ENCODE measurements at regions not wholly inside any gene's neighbourhood (a gene's known extent, or its start where the extent isn't known, plus 50 kb on each side); places are given as distances from the start of the nearest gene placed in this dataset.

DNA sequence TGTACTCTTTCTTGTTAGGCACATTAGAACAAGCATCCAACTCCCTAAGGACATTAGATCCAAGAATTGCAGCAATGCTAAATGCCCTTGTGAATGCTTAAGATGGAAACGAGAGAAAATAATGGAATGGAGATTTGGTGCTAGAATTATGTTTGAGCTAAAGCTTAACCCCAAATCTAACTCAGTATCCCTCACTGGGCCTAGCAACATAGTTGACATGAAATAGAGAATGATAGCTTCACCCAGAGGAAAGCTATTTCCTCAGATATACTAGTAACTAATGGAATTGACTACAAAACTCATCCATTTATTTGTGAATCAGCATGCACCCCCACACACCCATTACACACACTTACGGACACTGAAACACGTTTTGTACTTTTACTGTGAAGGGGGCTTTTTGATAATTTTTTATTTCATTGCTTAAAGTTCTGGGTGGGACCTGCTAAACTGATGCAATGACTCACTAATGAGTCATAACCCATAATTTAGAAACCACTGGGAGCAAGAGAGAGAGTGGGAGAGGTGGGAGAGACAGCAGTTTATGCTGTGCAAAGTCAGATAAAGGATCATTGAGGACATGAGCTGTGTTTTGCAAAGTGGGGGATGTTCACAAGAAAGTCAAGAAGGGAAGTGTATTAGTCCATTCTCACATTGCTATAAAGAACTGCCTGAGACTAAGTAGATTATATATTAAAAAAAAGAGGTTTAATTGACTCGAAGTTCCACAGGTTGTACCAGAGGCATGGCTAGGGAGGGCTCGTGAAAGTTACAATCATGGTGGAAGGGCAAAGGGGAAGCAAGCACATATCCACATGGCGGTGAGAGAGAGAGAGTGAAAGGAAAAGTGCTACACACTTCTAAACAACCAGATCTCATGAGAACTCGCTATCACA, 382.7 kb downstream of the SFMBT2 start:
- DNase-seq (ENCODE audit: low spot score), result no peak

DNA sequence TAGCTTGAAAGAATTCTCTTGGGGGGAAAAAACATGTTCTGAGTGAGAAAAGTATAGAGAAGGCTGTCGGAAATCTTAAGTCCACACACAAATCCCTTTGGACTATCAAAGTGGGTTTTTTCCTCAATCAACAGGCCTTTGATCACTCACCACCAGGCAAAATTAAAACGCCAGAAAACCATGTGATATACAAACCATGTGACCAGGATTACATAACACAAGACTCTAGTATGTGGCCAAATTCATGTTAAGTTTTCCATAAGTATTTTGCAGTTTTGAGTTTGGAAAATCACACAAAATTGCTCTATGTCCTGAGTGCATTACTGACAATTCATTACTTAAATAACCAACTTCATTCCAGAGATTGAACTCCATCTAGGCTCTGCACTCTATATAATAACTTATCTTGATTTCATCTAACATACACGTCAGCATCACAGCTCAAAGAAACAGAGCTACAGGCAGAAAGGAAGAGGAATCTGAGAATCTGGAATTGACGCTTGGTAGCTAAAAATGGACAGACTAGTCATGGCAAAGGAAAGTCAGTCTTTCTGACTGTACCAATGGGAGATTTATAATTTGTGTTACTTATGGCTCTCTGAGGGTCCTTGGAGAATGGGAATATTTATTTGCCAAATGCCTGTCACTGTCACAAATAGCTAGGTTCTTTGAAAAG, 383.5 kb downstream of the SFMBT2 start:
- no peak for DNase-seq (ENCODE audit: low spot score)

DNA sequence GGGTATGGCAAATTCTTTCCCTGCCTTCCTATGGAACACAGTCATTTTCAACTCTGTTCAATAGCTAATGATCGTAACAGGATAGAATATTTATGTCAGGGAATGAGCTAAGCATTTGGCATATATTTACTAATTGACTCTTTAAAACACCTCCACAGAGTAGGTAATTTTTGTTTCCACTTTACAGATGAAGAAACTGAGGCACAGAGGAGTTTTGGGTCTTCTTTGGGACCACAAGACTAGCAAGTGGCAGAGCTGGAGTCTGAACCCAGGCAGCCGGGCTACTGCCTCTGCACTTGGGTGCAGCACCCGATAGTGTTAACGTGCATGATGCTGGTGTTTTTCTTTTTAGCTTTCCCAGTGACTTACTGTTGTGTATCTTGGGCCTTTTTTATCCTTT, 384.0 kb downstream of the SFMBT2 start:
- no peak for DNase-seq (ENCODE audit: low spot score)

DNA sequence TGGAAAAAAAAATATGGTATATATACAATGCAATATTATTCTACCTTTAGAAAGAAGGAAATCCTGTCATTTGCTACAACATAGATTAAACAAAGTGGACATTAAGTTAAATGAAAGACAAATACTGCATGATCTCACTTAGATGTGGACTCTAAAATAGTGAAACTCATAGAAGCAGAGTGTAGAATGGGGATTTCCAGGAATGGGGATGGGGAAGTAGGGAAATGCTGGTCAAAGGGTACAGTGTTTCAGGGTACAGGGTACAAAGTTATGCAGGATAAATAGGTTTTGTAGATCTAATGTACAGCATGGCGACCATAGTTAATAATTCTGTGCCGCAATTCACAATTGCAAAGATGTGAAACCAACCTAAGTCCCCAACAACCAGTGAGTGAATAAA, 385.5 kb downstream of the SFMBT2 start:
- no peak for DNase-seq (ENCODE audit: low spot score)

DNA sequence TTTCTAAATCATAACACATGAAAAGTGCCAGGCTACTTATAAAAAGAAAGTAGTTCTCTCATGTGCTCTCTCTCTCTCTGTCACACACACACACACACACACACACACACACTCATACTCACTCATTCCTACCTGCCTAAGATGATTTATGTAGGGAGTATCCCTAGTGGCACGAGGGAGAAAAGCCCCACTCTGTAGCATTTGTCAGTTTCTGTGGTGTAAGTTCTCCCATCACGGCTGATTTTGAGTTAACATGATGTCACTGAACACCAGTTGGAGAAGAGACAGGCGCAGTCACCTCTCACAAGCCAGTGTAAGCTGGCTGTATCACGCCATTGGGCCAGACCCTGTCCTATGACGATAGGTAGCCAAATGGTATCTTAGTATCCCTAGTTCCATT, 395.4 kb downstream of the SFMBT2 start:
- DNase-seq (ENCODE audit: low spot score), result no peak

DNA sequence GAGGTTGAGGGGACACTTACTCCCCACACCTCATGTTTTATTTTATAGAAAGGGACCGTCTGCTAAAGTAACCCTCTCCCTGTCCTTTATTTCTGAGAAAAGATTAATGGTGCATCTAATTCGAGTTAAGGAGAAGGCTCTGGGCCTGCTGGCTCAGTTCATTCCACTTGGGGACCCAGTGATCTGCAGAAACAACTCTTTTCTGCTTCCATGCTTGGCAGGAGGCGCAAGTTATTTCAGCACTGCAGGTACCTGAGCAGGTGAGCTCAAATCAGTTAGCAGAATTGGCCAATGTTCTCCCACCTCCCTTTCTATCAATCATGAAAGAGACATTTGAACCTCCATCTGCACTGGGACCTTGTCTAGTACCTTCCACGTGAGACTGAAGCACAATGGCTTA, 396.1 kb downstream of the SFMBT2 start:
- no peak for DNase-seq (ENCODE audit: low spot score)

DNA sequence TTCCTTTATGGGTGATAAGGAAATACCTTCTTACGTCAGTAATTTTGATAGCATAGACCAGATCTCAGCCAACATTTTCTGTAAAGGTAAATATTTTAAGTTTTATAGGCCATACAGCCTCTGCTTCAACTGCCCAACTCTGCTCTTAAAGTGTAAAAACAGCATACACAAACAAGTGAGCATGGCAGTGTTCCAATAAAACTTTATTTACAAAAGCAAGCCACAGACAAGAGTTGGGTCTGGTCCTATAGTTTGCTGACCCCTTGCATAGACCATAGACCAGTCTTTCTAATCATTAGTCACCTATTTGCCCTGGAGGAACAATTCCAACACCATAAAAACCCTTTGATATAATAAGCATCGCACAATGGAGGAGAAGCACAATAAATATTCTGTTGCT, 398.8 kb downstream of the SFMBT2 start:
- DNase-seq (ENCODE audit: low spot score), result no peak

DNA sequence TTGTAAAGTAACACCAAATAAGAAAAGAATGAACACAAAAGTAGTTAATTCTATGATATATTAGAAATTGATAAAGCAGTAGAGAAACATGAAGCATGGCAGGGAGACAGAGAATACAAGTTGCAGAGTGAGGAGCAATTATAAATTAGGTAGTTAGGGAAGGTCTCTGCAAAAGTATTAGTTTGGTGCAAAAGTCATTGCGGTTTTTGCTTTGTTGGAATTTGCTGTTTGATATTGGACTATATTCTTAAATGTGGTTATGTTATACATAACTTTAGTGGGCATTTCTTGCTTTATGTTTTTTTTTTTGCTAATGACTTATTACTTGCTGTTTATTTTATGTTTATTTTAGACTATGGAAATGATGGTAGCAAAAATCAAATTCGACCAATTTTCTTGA, 402.2 kb downstream of the SFMBT2 start:
- DNase-seq (ENCODE audit: low spot score), result no peak

DNA sequence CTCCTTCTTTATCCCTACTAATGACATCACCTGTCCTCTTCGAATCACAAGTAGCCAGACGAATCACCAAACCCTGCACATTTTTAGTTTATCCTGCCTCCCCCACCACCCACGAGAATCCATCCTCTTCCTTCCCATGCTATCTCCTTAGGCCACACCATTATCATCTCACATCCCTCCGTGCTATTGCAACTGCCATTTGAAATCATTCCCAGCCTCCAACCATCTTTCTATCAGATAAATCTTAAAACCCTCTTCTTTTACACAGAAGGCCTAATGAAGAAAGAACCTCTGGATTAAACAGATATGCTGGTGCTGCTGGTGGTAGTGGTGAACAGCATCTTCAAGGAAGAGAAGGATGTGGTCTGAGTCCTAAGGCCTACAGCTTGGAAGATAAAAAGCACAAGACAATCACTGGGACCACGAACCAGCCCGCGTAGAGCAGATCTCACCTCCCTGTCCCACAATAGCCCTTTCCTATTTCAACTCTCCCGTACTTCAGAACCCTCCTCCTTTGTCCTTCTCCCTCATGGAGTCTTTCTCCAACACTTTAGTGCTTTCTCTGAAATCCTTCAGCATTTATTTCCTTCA, 403.1 kb downstream of the SFMBT2 start:
- no peak for DNase-seq (ENCODE audit: low spot score)

DNA sequence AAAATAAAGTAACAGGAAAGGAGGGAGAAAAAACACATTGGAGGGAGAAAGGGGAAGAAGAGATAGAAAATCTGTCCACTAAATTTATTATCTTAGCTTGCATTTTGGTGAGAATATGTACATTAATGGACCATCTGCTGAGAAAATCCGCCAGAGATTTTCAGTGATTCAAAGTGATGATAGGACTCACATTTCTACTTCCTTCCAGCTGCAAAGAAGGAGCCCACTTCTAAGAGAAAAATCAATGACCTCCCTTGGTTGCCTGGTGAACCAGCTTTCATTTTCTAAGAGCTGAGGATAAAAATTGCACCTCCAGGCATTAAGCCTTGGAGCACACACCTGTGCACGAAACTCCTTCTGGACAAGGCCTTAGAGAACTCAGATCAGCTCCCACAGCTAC, 404.3 kb downstream of the SFMBT2 start:
- no peak for DNase-seq (ENCODE audit: low spot score)

DNA sequence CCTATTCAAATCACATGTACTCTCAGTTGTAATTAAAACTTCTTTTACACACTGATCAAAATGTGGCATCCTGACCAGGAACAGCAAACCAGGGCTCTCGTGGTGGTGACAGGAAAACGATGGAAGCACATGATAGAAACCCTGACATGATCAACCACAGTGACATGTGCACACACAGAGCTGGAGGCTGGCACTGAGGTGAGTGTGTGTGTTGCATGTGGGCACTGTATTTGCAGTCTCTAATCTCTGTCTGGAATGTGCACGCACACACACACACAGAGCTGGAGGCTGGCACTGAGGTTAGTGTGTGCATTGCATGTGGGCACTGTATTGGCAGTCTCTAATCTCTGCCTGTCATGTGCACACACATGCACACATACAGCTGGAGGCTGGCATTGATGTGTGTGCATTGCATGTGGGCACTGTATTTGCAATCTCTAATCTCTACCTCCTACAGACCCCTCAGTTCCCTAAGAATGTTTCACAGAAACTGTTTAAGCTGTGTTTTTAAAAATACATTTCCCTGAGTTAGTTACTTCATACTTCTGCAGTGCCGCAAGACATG, 406.9 kb downstream of the SFMBT2 start:
- DNase-seq (ENCODE audit: low spot score), result no peak

DNA sequence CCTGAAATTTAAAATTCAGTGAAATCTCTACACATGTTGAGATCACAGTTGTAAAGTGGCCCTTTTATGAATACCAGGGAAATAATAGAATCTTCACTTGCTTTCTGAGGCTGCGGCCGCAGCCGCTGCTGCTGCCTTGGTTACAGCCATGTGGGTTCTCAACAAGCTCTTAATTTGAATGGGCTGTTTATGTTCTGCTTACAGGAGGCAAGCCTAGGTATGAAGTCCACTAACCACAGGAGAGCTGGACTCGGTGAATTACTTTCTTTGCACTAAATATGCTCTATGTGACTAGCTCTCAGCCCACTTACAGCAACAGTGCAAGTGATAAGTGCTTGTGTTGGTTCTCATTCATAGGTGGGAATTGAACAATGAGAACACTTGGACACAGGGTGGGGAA, 410.8 kb downstream of the SFMBT2 start:
- no peak for DNase-seq (ENCODE audit: low spot score)

DNA sequence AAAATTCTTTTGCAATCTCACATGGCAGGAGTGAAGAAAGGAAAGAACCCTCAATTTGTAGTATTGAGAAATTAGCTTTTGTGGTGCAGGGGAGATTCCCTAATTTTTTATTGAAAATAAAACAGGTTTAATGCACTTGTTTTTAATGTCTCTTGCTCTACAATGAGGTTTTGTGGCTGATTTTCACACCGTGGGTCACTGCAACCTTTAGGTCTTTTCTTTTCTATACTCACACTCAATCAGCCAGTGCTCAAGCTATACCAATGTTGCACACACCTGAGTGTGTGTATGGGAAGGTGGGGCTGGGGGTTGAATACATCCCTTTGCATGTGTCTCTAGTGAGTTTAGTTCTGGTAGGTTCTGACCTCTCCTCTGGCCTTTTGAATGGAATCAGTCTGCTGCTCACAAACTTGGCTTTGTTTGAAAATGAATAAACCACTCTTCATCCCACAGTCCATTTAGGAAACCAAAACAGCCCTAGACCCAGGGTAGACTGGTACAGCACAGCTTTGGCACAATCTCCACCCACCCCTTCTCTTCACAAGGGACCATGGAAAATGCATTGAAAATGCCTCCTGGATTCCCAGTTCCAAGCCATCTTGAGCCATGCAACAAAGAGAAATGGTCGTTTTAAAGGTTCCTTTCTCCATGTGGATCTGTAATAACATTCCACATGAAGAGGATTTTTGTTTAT, 411.5 kb downstream of the SFMBT2 start:
- DNase-seq (ENCODE audit: low spot score), result no peak

DNA sequence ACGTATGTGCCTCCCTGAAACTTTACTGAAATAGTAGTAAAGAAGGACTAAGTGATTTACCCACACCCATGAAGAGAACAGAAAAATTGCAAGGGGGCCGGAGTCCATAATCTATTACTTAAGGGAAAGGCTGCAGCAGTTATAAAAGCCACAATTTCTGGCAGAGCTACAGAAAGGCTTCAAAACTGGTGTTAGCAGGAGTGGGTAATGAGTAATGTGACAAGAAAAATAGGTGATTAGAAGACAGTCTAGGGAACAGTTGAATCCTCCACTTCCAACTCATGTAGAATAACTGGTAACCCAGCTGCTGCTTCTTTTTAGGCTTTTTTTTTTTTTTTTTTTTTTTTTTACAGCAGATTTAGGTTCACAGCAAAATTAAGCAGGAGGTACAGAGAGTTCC, 413.3 kb downstream of the SFMBT2 start:
- no peak for DNase-seq (ENCODE audit: low spot score)

DNA sequence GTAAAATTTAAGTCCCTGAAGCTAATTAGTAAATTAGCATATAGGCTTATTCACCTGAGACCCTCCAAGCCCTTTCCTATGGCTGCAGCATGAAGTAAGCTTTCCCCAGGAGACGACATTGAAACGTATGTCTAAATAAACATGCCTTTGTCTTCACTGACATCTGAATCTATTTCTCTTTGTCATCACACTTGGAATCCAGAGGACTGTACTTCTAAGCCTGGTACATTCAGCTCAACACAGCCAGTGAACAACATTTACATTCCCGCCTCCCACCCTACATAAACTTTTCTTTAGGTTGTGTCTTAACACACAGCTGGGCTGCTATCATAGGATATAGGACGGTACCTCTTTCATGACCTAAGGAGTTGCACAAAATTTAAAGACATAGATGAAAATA, 414.4 kb downstream of the SFMBT2 start:
- no peak for DNase-seq (ENCODE audit: low spot score)

DNA sequence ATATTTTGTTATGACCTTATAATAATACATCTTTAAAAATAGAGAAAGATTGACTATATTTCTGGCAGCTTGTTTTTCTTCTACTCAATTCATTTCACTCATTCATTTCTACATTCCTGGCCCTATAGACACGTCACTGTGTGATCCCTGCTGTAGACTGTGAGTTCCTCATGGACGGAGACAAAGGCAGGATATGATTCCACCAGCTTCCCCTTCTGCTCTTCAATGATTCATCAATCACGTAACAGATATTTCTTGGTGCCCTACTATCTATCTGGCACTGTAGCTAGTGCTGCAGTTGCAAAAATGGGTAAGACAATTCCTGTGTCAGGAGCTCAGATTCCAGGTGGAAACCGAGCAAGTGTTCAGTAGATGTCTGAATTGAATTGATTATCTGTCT, 415.0 kb downstream of the SFMBT2 start:
- DNase-seq (ENCODE audit: low spot score), result no peak

DNA sequence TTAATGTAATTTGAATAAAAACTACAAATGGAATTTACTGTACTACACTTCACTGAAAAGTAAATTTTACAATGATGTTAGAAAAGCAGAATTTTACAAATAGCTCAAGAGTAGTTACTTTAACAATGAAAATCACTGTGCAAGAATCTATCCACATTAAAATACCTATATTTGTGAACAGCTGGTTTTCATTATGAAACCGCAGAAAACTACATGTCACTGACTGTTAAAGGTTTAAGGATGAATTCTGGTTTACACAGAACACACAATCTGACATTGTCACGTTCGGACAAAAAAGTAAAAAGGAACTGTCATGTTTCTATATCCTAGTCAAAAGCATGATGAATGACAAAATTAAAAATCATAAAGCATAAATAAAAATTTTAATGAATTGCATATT, 415.3 kb upstream of the PRKCQ start:
- no peak for DNase-seq (ENCODE audit: low spot score)

DNA sequence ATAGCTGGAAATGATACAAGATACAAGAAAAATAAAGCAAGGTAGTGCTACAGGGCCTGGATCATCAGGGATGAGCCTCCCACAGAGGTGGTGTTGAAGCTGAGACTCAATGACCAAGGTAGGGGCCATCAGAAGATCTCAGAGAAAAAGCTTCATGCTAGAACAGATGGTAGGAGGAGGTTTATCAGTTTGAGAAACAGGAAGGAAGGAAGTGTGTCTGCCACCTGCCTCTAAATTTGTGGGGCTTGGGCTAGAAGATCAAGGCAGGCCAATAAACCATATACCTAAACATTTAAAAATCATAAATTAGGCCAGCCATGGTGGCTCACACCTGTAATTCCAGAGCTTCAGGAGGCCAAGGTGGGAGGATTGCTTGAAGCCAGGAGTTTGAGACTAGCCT, 410.8 kb upstream of the PRKCQ start:
- DNase-seq (ENCODE audit: low spot score), result no peak

DNA sequence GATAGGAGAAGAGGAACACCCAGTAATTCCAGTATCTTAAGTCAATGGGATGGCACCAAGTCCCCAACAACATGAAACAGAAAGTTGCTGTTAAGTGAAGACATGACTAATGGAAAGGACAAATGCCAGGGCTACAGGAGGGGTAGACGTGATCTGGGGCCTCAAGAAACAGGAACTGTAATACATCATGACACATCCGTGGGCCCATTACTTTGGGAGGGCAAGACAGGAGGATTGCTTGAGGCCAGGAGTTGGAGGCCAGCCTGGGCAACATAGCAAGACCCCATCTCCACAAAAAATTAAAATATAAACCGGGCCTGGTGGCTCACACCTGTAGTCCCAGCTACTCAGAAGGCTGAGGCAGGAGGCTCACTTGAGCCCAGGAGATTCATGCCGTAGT, 408.6 kb upstream of the PRKCQ start:
- no peak for DNase-seq (ENCODE audit: low spot score)

DNA sequence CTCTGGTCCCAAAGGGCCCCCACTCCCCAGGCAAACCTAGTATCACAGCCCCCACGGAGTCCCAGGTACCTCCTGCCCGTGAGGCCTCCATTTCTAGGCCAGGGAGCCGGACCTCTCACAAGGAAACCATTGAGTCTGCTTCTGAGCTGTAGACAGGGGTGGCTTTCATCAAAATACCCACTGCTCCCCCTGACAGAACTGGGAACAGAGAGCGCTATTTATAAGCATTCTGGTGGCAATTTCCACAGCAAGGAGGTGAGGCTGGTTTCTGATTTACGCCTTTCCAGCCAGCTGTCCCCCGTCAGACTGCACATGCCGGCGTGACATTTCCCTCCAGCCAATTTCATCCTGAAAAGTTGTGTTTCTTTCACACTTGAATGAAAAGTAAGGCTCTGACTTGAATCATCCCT, 407.5 kb upstream of the PRKCQ start:
- no peak for DNase-seq (ENCODE audit: low spot score)

DNA sequence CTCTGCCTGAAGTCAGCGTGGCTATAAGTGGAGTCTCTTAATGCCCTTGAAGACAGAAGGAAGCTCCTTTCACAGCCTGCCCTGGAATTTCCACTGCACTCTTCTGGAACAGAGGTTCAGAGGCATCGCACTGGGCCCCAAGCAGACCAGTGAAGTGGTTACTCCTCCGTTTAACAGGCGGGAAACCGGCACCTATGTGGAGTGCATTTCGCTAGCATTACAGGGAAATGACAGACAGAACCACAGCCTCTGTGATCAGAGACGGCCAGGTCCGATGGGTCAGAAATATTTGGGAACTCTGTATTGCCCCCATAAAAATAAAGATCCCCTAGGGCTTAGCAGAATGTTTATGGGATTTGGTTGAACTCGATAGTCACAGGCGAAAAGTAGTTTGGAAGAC, 406.9 kb upstream of the PRKCQ start:
- no peak for DNase-seq (ENCODE audit: low spot score)

DNA sequence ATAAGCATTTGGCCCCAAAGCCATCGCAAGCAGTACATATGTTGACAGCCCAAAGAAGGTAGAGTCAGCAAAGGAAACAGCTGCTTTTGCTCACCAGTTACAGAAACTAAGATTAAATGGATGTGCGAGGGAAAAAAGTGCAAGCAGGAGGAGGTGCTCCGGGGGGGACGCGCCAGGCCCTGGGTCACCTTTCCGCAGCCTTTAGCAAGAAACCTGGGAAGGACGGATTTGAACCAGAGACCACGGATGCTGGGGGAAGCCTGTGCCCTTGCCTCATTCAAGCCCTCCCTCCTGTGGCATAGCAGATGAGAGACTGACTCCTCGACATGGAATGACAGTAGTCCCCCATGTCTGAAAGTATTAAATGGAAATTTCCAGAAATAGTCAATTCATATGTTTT, 405.6 kb upstream of the PRKCQ start:
- DNase-seq (ENCODE audit: low spot score), result no peak
